CD8-positive, alpha-beta memory T cell (primary cell): ENCODE measurements at regions not wholly inside any gene's neighbourhood (a gene's known extent, or its start where the extent isn't known, plus 50 kb on each side); places are given as distances from the start of the nearest gene placed in this dataset.

Experiments used
- CTCF ChIA-PET: fragments of 350-600 bp; sonication (Branson Sonifier 250); formaldehyde crosslinking; loops from one replicate; lab custom pipeline; 2021; ENCODE audit warnings: antibody characterized with exemption; lab: Charles Lee
- POLR2A ChIA-PET: fragments of 350-600 bp; sonication (Branson Sonifier 250); formaldehyde crosslinking; loops from one replicate; lab custom pipeline; 2021; ENCODE audit warnings: antibody characterized with exemption; lab: Charles Lee
- DNase-seq, 5 donors: peaks; one replicate each; pipeline versions ENCODE4 v3.0.0 to v3.0.0-alpha.2; 2020 to 2022; ENCODE audit warnings: mixed read lengths in 1 of 5
- H3K27ac ChIP-seq: one replicate; pipeline ENCODE4 v1.7.0; 2013; ENCODE audit warnings: low read depth, mild to moderate bottlenecking, low read length, moderate library complexity
- H3K27me3 ChIP-seq: 2 replicates; pipeline ENCODE4 v1.7.0; 2013; ENCODE audit warnings: low read length, mild to moderate bottlenecking; ENCODE audit not compliant: insufficient read depth, poor library complexity, severe bottlenecking
- H3K36me3 ChIP-seq: 2 replicates; pipeline ENCODE4 v1.7.0; 2013; ENCODE audit warnings: mild to moderate bottlenecking, low read length, moderate library complexity; ENCODE audit not compliant: insufficient read depth
- H3K4me1 ChIP-seq: 2 replicates; pipeline ENCODE4 v1.7.0; 2013; ENCODE audit warnings: mild to moderate bottlenecking, low read length, moderate library complexity; ENCODE audit not compliant: insufficient read depth
- H3K4me3 ChIP-seq: 2 replicates; pipeline ENCODE4 v1.7.0; 2013; ENCODE audit warnings: mild to moderate bottlenecking, low read length
- H3K9me3 ChIP-seq: 2 replicates; pipeline ENCODE4 v1.7.0; 2013; ENCODE audit warnings: mild to moderate bottlenecking, low read length
- H3K27ac Mint-ChIP-seq, 8 donors: one replicate each; pipeline ENCODE4 v1.8.0; 2020 to 2021; ENCODE audit warnings: mixed read lengths in 8 of 8, mild to moderate bottlenecking in 6 of 8, inconsistent platforms in 3 of 8, moderate library complexity in 3 of 8
- H3K27me3 Mint-ChIP-seq, 2 donors: one replicate each; pipeline ENCODE4 v1.8.0; 2020 to 2021; ENCODE audit warnings: mixed read lengths in 2 of 2, mild to moderate bottlenecking in 1 of 2, moderate library complexity in 1 of 2
- H3K36me3 Mint-ChIP-seq, 3 donors: one replicate each; pipeline ENCODE4 v1.8.0; 2020 to 2021; ENCODE audit warnings: mixed read lengths in 3 of 3, inconsistent platforms in 1 of 3, mild to moderate bottlenecking in 1 of 3
- H3K4me1 Mint-ChIP-seq, 3 donors: one replicate each; pipeline ENCODE4 v1.8.0; 2020 to 2021; ENCODE audit warnings: mixed read lengths in 3 of 3, inconsistent platforms in 1 of 3, mild to moderate bottlenecking in 1 of 3
- H3K4me3 Mint-ChIP-seq, 7 donors: one replicate each; pipeline ENCODE4 v1.8.0; 2020 to 2021; ENCODE audit warnings: mixed read lengths in 7 of 7, mild to moderate bottlenecking in 6 of 7, moderate library complexity in 4 of 7, inconsistent platforms in 2 of 7
- H3K9me3 Mint-ChIP-seq, 5 donors: one replicate each; pipeline ENCODE4 v1.8.0; 2020 to 2022; ENCODE audit warnings: mixed read lengths in 5 of 5, mild to moderate bottlenecking in 3 of 5, moderate library complexity in 2 of 5, inconsistent platforms in 1 of 5

GRCh38 chr2:155215037-155215707, 516.7 kb downstream of the KCNJ3 start:
- POLR2A ChIA-PET: no interaction called here
- no peaks in the 10 kb centered on the region for H3K27me3 ChIP-seq
- no peak for DNase-seq
- Mint-ChIP-seq H3K4me3 (no peak overlapping the region), H3K27ac (no peak overlapping the region), H3K9me3 (peaks cover 3 to 7% (median 5%) of the 10 kb centered on the region in 5 donors), H3K27me3 (no peaks in the 10 kb centered on the region), H3K4me1 (no peaks in the 10 kb centered on the region), H3K36me3 (no peaks in the 10 kb centered on the region)
- no peak overlapping the region for H3K4me3 ChIP-seq
- H3K36me3 ChIP-seq: no peaks in the 10 kb centered on the region
- CTCF ChIA-PET: no interaction called here
- H3K4me1 ChIP-seq: no peaks in the 10 kb centered on the region
- no peaks in the 10 kb centered on the region for H3K9me3 ChIP-seq
- no peak overlapping the region for H3K27ac ChIP-seq

GRCh38 chr2:155209696-155210450, 511.4 kb downstream of the KCNJ3 start:
- H3K4me3 ChIP-seq: no peak overlapping the region
- no peaks in the 10 kb centered on the region for H3K4me1 Mint-ChIP-seq
- H3K36me3 Mint-ChIP-seq: no peaks in the 10 kb centered on the region
- no peak for DNase-seq
- no peak overlapping the region for H3K27ac ChIP-seq
- no peaks in the 10 kb centered on the region for H3K4me1 ChIP-seq
- H3K27ac Mint-ChIP-seq: peak overlapping the region in 1 of 8 donors; percentile 43
- no peaks in the 10 kb centered on the region for H3K9me3 ChIP-seq
- H3K9me3 Mint-ChIP-seq: peaks cover 0 to 7% (median 2%) of the 10 kb centered on the region in 5 donors
- H3K36me3 ChIP-seq: no peaks in the 10 kb centered on the region
- no peaks in the 10 kb centered on the region for H3K27me3 ChIP-seq
- POLR2A ChIA-PET: no interaction called here
- CTCF ChIA-PET: no interaction called here
- H3K27me3 Mint-ChIP-seq: no peaks in the 10 kb centered on the region
- H3K4me3 Mint-ChIP-seq: no peak overlapping the region

GRCh38 chr2:155203178-155203577, 504.7 kb downstream of the KCNJ3 start:
- Mint-ChIP-seq H3K36me3 (no peaks in the 10 kb centered on the region), H3K9me3 (peaks cover 0 to 27% (median 0%) of the 10 kb centered on the region in 5 donors), H3K4me3 (no peak overlapping the region), H3K27ac (no peak overlapping the region), H3K4me1 (no peaks in the 10 kb centered on the region), H3K27me3 (no peaks in the 10 kb centered on the region)
- H3K4me1 ChIP-seq: no peaks in the 10 kb centered on the region
- CTCF ChIA-PET: no interaction called here
- no peaks in the 10 kb centered on the region for H3K36me3 ChIP-seq
- no peaks in the 10 kb centered on the region for H3K9me3 ChIP-seq
- no peak overlapping the region for H3K27ac ChIP-seq
- no peak overlapping the region for H3K4me3 ChIP-seq
- POLR2A ChIA-PET: no interaction called here
- H3K27me3 ChIP-seq: no peaks in the 10 kb centered on the region
- no peak for DNase-seq

GRCh38 chr2:155200753-155201152, 502.3 kb downstream of the KCNJ3 start:
- Mint-ChIP-seq H3K36me3 (no peaks in the 10 kb centered on the region), H3K9me3 (peaks cover 0 to 20% (median 0%) of the 10 kb centered on the region in 5 donors), H3K4me3 (no peak overlapping the region), H3K4me1 (no peaks in the 10 kb centered on the region), H3K27me3 (no peaks in the 10 kb centered on the region), H3K27ac (no peak overlapping the region)
- no peaks in the 10 kb centered on the region for H3K36me3 ChIP-seq
- H3K27me3 ChIP-seq: no peaks in the 10 kb centered on the region
- no peak for DNase-seq
- CTCF ChIA-PET: no interaction called here
- H3K4me1 ChIP-seq: no peaks in the 10 kb centered on the region
- H3K9me3 ChIP-seq: no peaks in the 10 kb centered on the region
- H3K27ac ChIP-seq: no peak overlapping the region
- H3K4me3 ChIP-seq: no peak overlapping the region
- POLR2A ChIA-PET: no interaction called here

GRCh38 chr2:155190342-155190741, 491.8 kb downstream of the KCNJ3 start:
- H3K27me3 Mint-ChIP-seq: no peaks in the 10 kb centered on the region
- no peak overlapping the region for H3K4me3 ChIP-seq
- no peak overlapping the region for H3K27ac ChIP-seq
- H3K36me3 ChIP-seq: no peaks in the 10 kb centered on the region
- ChIA-PET CTCF (no interaction called here), POLR2A (no interaction called here)
- no peak overlapping the region for H3K27ac Mint-ChIP-seq
- no peaks in the 10 kb centered on the region for H3K36me3 Mint-ChIP-seq
- peaks cover 1 to 11% (median 6%) of the 10 kb centered on the region in 5 donors for H3K9me3 Mint-ChIP-seq
- H3K4me3 Mint-ChIP-seq: no peak overlapping the region
- no peaks in the 10 kb centered on the region for H3K4me1 Mint-ChIP-seq
- H3K4me1 ChIP-seq: no peaks in the 10 kb centered on the region
- no peak for DNase-seq
- H3K9me3 ChIP-seq: no peaks in the 10 kb centered on the region
- no peaks in the 10 kb centered on the region for H3K27me3 ChIP-seq

- H3K27ac Mint-ChIP-seq: no peak overlapping the region
- no peaks in the 10 kb centered on the region for H3K9me3 ChIP-seq
- no peak overlapping the region for H3K4me3 ChIP-seq
- H3K4me1 Mint-ChIP-seq: no peaks in the 10 kb centered on the region
- H3K36me3 ChIP-seq: no peaks in the 10 kb centered on the region
- H3K4me1 ChIP-seq: no peaks in the 10 kb centered on the region
- CTCF ChIA-PET: no interaction called here
- DNase-seq: no peak
- H3K27me3 Mint-ChIP-seq: no peaks in the 10 kb centered on the region
- H3K4me3 Mint-ChIP-seq: no peak overlapping the region
- POLR2A ChIA-PET: no interaction called here
- H3K27ac ChIP-seq: no peak overlapping the region
- peaks cover 0 to 7% (median 5%) of the 10 kb centered on the region in 5 donors for H3K9me3 Mint-ChIP-seq
- H3K36me3 Mint-ChIP-seq: no peaks in the 10 kb centered on the region
- no peaks in the 10 kb centered on the region for H3K27me3 ChIP-seq
These were observed 480.4 kb downstream of the KCNJ3 start for GRCh38 chr2:155178921-155179320.

GRCh38 chr2:155176345-155176744, 477.9 kb downstream of the KCNJ3 start:
- Mint-ChIP-seq H3K9me3 (peaks cover 0 to 7% (median 0%) of the 10 kb centered on the region in 5 donors), H3K27ac (no peak overlapping the region), H3K36me3 (no peaks in the 10 kb centered on the region), H3K4me3 (no peak overlapping the region), H3K27me3 (no peaks in the 10 kb centered on the region), H3K4me1 (no peaks in the 10 kb centered on the region)
- H3K9me3 ChIP-seq: no peaks in the 10 kb centered on the region
- H3K27ac ChIP-seq: no peak overlapping the region
- H3K36me3 ChIP-seq: no peaks in the 10 kb centered on the region
- H3K4me1 ChIP-seq: no peaks in the 10 kb centered on the region
- ChIA-PET CTCF (no interaction called here), POLR2A (no interaction called here)
- H3K27me3 ChIP-seq: no peaks in the 10 kb centered on the region
- DNase-seq: no peak
- no peak overlapping the region for H3K4me3 ChIP-seq

- no peaks in the 10 kb centered on the region for H3K36me3 Mint-ChIP-seq
- Histone ChIP-seq H3K27me3 (no peaks in the 10 kb centered on the region), H3K9me3 (no peaks in the 10 kb centered on the region), H3K36me3 (no peaks in the 10 kb centered on the region), H3K4me3 (no peak overlapping the region), H3K4me1 (no peaks in the 10 kb centered on the region), H3K27ac (no peak overlapping the region)
- CTCF ChIA-PET: no interaction called here
- no peak overlapping the region for H3K4me3 Mint-ChIP-seq
- peaks cover 0 to 17% (median 0%) of the 10 kb centered on the region in 5 donors for H3K9me3 Mint-ChIP-seq
- no peaks in the 10 kb centered on the region for H3K27me3 Mint-ChIP-seq
- H3K4me1 Mint-ChIP-seq: no peaks in the 10 kb centered on the region
- POLR2A ChIA-PET: no interaction called here
- H3K27ac Mint-ChIP-seq: no peak overlapping the region
- no peak for DNase-seq
These were observed 470.8 kb downstream of the KCNJ3 start for GRCh38 chr2:155169317-155169716.
